Lower lobe of right lung (tissue), 2 donors: ENCODE measurements at regions not wholly inside any gene's neighbourhood (a gene's known extent, or its start where the extent isn't known, plus 50 kb on each side); places are given as distances from the start of the nearest gene placed in this dataset.
"Not testable (repeated sequence)": the region's sequence is repeated elsewhere in the genome, so short reads cannot be mapped to it uniquely, and the experiment has no call there.

Experiments
- ATAC-seq, 2 donors: fragments of 200-7000 bp; cut with Tn5 transposase; one replicate each; pipeline ENCODE4 v1.9.1; 2020 to 2022; ENCODE audit warnings: mild to moderate bottlenecking in 2 of 2, moderate library complexity in 2 of 2
- DNase-seq: peaks from one replicate; pipeline ENCODE4 v3.0.0-alpha.2; 2020
- H3K27ac ChIP-seq: fragments of 200-600 bp; one replicate; pipeline ENCODE4 v1.8.0; 2022
- H3K27me3 ChIP-seq: fragments of 200-600 bp; one replicate; pipeline ENCODE4 v1.8.0; 2022; ENCODE audit warnings: low read depth
- H3K36me3 ChIP-seq: fragments of 200-600 bp; one replicate; pipeline ENCODE4 v1.8.0; 2022; ENCODE audit warnings: mild to moderate bottlenecking
- H3K4me1 ChIP-seq: fragments of 200-600 bp; one replicate; pipeline ENCODE4 v1.8.0; 2022
- H3K4me3 ChIP-seq: fragments of 200-600 bp; one replicate; pipeline ENCODE4 v1.8.0; 2022; ENCODE audit warnings: mild to moderate bottlenecking
- H3K9me3 ChIP-seq: fragments of 200-600 bp; one replicate; pipeline ENCODE4 v1.8.0; 2022
- intact Hi-C: fragments of 100-400 bp; cut with DNase I; formaldehyde crosslinking; loops from one replicate; pipeline ENCODE4 v1.11.0; 2022
- TF ChIP-seq, protein P1 (sequence below): fragments of 200-600 bp; IDR thresholded peaks from one replicate; pipeline ENCODE4 v1.8.0; 2022; ENCODE audit warnings: antibody characterized with exemption, mild to moderate bottlenecking
- donor health status: DM: no; HTN: yes; CAD: no; lungs with severe emphysema.

DNA sequence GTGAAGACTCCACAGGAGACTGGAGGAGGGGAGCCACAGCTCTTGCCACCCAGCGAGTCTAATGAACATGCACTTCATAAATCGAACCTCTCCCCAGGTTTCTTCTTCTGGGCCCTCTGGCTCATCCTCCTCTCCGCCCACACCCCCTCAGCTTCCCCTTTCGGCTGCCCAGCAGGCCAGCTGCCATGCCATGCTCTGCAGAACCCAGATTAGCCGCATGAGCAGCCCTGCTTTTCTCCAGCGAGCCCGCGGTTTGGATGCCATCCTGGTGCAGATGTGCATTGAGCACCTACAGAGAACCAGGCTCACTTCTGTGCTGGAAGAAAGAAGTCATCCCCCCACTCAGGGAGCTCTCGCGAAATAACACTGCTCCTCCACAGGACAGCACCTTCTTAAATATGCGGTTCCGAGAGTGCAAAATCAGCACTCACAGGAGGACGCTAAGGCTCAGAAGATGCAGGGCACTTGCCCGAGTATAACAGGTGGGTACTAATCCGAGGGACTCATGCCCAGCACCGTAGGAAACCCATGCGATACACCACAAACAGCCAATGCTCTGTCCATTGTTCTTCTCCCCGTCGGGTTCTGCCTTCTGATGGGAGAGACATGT is 143.0 kb upstream of the THBS2 start:
- TF ChIP-seq, protein P1, sequence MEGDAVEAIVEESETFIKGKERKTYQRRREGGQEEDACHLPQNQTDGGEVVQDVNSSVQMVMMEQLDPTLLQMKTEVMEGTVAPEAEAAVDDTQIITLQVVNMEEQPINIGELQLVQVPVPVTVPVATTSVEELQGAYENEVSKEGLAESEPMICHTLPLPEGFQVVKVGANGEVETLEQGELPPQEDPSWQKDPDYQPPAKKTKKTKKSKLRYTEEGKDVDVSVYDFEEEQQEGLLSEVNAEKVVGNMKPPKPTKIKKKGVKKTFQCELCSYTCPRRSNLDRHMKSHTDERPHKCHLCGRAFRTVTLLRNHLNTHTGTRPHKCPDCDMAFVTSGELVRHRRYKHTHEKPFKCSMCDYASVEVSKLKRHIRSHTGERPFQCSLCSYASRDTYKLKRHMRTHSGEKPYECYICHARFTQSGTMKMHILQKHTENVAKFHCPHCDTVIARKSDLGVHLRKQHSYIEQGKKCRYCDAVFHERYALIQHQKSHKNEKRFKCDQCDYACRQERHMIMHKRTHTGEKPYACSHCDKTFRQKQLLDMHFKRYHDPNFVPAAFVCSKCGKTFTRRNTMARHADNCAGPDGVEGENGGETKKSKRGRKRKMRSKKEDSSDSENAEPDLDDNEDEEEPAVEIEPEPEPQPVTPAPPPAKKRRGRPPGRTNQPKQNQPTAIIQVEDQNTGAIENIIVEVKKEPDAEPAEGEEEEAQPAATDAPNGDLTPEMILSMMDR, result no peak
- no peak for ATAC-seq
- Histone ChIP-seq H3K27ac (no peak overlapping the region), H3K36me3 (no peaks in the 10 kb centered on the region), H3K4me1 (no peaks in the 10 kb centered on the region), H3K4me3 (no peak overlapping the region), H3K9me3 (no peaks in the 10 kb centered on the region), H3K27me3 (no peaks in the 10 kb centered on the region)
- intact Hi-C loops, result no loop called here
- DNase-seq, result no peak

- H3K9me3 ChIP-seq, intact Hi-C loops, H3K36me3 ChIP-seq, H3K27me3 ChIP-seq, H3K27ac ChIP-seq, ATAC-seq, H3K4me1 ChIP-seq, H3K4me3 ChIP-seq, DNase-seq: not testable (repeated sequence)
Observed at GRCh38 chr6:169396009-169396539, 142.4 kb upstream of the THBS2 start.

DNA sequence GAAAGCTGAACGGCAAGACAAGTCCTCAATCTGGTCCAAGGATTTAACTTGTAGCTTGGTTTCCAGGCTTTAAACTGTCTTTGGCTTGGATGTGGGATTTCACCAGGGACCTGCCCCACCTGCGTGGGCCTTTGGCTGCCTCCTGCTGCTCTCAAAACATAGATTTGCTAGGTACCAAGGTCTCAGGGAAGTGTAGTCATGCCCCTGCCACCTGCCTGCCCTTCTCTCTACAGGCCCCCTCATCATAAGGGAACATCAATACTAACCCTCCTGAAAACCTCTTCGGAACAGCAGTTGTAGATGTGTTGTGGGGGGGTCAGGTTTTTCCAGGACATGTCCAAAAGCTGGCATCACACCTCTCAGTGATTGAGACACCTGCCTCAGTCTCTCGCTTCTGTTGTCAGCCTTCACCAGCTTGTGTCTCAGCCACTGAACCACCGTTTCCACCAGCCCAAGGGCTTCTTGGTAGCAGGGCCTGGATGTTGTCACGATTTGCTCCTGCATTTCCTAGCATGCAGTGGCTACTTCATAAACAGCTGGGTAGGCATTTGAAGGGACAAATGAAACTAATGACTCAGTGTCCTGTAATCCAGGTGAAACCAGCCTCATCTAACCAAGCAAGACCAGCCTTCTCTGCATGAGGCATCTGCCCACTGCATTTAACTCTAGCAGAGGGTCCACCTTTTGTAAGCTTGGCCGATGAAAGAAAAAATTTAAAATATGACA is 141.6 kb upstream of the THBS2 start:
- no peak overlapping the region for H3K27ac ChIP-seq
- H3K9me3 ChIP-seq, result no peaks in the 10 kb centered on the region
- TF ChIP-seq, protein P1, result no peak
- H3K4me3 ChIP-seq, result no peak overlapping the region
- intact Hi-C loops, result no loop called here
- DNase-seq (no peak), ATAC-seq (no peak)
- no peaks in the 10 kb centered on the region for H3K4me1 ChIP-seq
- H3K27me3 ChIP-seq, result no peaks in the 10 kb centered on the region
- no peaks in the 10 kb centered on the region for H3K36me3 ChIP-seq

- Histone ChIP-seq H3K27me3 (no peaks in the 10 kb centered on the region), H3K4me3 (no peak overlapping the region), H3K27ac (no peak overlapping the region), H3K4me1 (no peaks in the 10 kb centered on the region), H3K9me3 (no peaks in the 10 kb centered on the region), H3K36me3 (no peaks in the 10 kb centered on the region)
- ATAC-seq, result no peak
- TF ChIP-seq, protein P1, result no peak
- intact Hi-C loops, result no loop called here
- no peak for DNase-seq
Observed at GRCh38 chr6:169393753-169394152, 140.1 kb upstream of the THBS2 start.

GRCh38 chr6:169391473-169392071 is 137.9 kb upstream of the THBS2 start:
- Histone ChIP-seq H3K9me3 (no peaks in the 10 kb centered on the region), H3K36me3 (no peaks in the 10 kb centered on the region), H3K4me1 (no peaks in the 10 kb centered on the region), H3K27ac (no peak overlapping the region), H3K27me3 (no peaks in the 10 kb centered on the region), H3K4me3 (no peak overlapping the region)
- ATAC-seq (no peak), DNase-seq (no peak)
- TF ChIP-seq, protein P1, result no peak
- intact Hi-C loops, result no loop called here
